KMS-11 (cell line): ENCODE measurements at regions not wholly inside any gene's neighbourhood (a gene's known extent, or its start where the extent isn't known, plus 50 kb on each side); places are given as distances from the start of the nearest gene placed in this dataset.

Source experiments
- H2AFZ ChIP-seq: fragments of 200-600 bp; sonication (generic); 2 replicates; pipeline ENCODE4 v1.6.1; 2016; ENCODE audit warnings: antibody characterized with exemption, mixed run types, low read depth
- H3K27ac ChIP-seq: fragments of 200-600 bp; sonication (generic); 2 replicates; pipeline ENCODE4 v1.6.1; 2016; ENCODE audit warnings: mild to moderate bottlenecking, mixed run types
- H3K27me3 ChIP-seq: fragments of 200-600 bp; sonication (generic); 2 replicates; pipeline ENCODE4 v1.6.1; 2017; ENCODE audit warnings: mild to moderate bottlenecking, low read depth, mixed run types, moderate library complexity; ENCODE audit not compliant: insufficient read depth
- H3K36me3 ChIP-seq: fragments of 200-600 bp; sonication (generic); 2 replicates; pipeline ENCODE4 v1.6.1; 2017; ENCODE audit warnings: mild to moderate bottlenecking, mixed run types; ENCODE audit not compliant: insufficient read depth
- H3K4me1 ChIP-seq: fragments of 200-600 bp; sonication (generic); 2 replicates; pipeline ENCODE4 v1.6.1; 2016; ENCODE audit warnings: mild to moderate bottlenecking, low read depth, mixed run types; ENCODE audit not compliant: poor library complexity, severe bottlenecking
- H3K4me2 ChIP-seq: fragments of 200-600 bp; sonication (generic); 2 replicates; pipeline ENCODE4 v1.7.0; 2016; ENCODE audit warnings: mild to moderate bottlenecking, mixed run types
- H3K4me3 ChIP-seq: fragments of 200-600 bp; sonication (generic); IDR thresholded peaks from 2 replicates; pipeline ENCODE4 v1.6.1; 2017; ENCODE audit warnings: low read depth, low read length, mixed read lengths; ENCODE audit not compliant: insufficient read depth
- H3K79me2 ChIP-seq: fragments of 200-600 bp; sonication (generic); 2 replicates; pipeline ENCODE4 v1.6.1; 2016; ENCODE audit warnings: low read depth, mixed run types; ENCODE audit not compliant: insufficient read depth
- H3K9ac ChIP-seq: fragments of 200-600 bp; sonication (generic); 2 replicates; pipeline ENCODE4 v1.6.1; 2016; ENCODE audit warnings: mild to moderate bottlenecking, mixed run types
- H4K20me1 ChIP-seq: fragments of 200-600 bp; sonication (generic); 2 replicates; pipeline ENCODE4 v1.6.1; 2016; ENCODE audit warnings: mild to moderate bottlenecking, mixed run types; ENCODE audit not compliant: insufficient read depth
- TF ChIP-seq, protein P1 (sequence below): fragments of 200-600 bp; sonication (generic); conservative IDR thresholded peaks from 2 replicates; pipeline ENCODE4 v1.6.1; 2017; ENCODE audit warnings: low read depth, mild to moderate bottlenecking, antibody characterized with exemption, low read length, moderate library complexity, mixed read lengths

DNA sequence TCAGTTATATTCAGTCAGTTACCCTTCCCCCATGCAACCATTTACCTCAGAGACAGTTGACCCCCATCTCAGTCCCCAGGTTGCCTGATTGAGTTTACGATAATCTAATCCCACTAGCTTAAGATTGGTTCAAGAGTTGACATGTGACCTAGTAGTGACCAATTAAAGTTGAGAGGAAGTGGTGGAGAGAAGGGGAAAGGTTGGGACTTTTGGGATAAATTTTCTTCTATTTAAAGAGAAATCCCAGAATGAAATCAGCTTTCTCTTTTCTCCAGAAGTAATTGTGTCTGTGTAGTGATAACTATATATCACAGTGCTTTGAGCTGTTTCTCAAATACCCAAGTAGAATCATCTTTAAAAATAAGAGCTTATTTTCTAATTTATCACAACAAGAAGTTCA is 396.7 kb upstream of the CLINT1 start:
- Histone ChIP-seq H3K4me3 (no peak overlapping the region), H4K20me1 (no peaks in the 10 kb centered on the region), H3K9ac (no peak overlapping the region), H3K27me3 (no peaks in the 10 kb centered on the region), H3K4me1 (no peaks in the 10 kb centered on the region), H3K79me2 (no peaks in the 10 kb centered on the region), H2AFZ (no peak overlapping the region), H3K36me3 (no peaks in the 10 kb centered on the region), H3K27ac (no peak overlapping the region), H3K4me2 (no peak overlapping the region)
- TF ChIP-seq, protein P1, sequence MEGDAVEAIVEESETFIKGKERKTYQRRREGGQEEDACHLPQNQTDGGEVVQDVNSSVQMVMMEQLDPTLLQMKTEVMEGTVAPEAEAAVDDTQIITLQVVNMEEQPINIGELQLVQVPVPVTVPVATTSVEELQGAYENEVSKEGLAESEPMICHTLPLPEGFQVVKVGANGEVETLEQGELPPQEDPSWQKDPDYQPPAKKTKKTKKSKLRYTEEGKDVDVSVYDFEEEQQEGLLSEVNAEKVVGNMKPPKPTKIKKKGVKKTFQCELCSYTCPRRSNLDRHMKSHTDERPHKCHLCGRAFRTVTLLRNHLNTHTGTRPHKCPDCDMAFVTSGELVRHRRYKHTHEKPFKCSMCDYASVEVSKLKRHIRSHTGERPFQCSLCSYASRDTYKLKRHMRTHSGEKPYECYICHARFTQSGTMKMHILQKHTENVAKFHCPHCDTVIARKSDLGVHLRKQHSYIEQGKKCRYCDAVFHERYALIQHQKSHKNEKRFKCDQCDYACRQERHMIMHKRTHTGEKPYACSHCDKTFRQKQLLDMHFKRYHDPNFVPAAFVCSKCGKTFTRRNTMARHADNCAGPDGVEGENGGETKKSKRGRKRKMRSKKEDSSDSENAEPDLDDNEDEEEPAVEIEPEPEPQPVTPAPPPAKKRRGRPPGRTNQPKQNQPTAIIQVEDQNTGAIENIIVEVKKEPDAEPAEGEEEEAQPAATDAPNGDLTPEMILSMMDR, result no peak

DNA sequence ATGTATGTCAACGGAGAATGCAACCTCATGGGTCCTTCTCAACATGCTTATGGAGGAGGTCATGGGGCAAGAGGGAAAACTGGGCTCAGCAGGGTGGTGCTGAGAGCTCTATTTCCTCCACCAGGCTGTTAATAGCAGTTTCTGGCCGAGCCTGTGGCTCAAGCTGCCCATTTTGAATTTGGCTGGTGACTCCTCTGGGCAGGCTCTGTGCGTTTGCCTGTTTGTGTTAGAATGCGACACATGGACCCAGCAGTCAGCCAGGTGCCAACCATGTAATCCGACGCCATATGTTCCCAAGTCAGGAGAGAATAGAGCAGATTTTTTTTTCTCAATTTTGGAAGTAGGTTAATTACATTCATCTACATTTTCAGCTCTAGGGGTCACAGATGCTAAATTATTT is 387.7 kb upstream of the CLINT1 start:
- TF ChIP-seq, protein P1, result no peak
- no peaks in the 10 kb centered on the region for H3K4me1 ChIP-seq

GRCh38 chr5:158245513-158245912 is 386.6 kb upstream of the CLINT1 start:
- Histone ChIP-seq H3K4me2 (no peak overlapping the region), H3K27ac (no peak overlapping the region), H3K9ac (no peak overlapping the region), H3K79me2 (no peaks in the 10 kb centered on the region), H2AFZ (no peak overlapping the region), H3K4me3 (no peak overlapping the region), H4K20me1 (no peaks in the 10 kb centered on the region), H3K4me1 (no peaks in the 10 kb centered on the region), H3K27me3 (no peaks in the 10 kb centered on the region), H3K36me3 (no peaks in the 10 kb centered on the region)
- TF ChIP-seq, protein P1, result no peak

More for the DNA sequence above, 387.7 kb upstream of the CLINT1 start:
- Histone ChIP-seq H3K36me3 (no peaks in the 10 kb centered on the region), H3K27me3 (no peaks in the 10 kb centered on the region), H3K9ac (no peak overlapping the region), H3K27ac (no peak overlapping the region), H3K79me2 (no peaks in the 10 kb centered on the region), H3K4me2 (no peak overlapping the region), H4K20me1 (no peaks in the 10 kb centered on the region), H2AFZ (no peak overlapping the region), H3K4me3 (no peak overlapping the region)

DNA sequence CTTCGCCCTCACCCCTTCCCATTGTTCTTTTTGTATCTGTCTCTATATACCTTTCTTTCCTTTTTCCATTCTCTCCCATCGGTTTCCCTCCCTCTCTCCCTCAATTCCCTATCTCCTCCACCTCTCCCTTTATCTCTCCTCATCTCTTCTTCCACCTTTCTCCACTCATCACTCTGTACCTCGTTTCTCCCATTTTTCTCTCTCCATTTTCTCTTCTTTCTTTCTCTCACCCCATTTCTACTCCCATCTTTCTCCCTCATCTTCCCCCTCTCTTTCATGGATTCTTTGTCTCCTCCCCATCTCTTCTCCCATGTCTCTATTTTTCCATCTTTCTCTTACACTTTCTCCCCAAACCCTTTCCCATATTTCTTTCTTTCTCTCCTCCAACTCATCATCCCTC is 385.9 kb upstream of the CLINT1 start:
- H3K27ac ChIP-seq, result no peak overlapping the region
- H3K79me2 ChIP-seq, result no peaks in the 10 kb centered on the region
- no peaks in the 10 kb centered on the region for H3K27me3 ChIP-seq
- no peaks in the 10 kb centered on the region for H3K36me3 ChIP-seq
- no peaks in the 10 kb centered on the region for H3K4me1 ChIP-seq
- no peak overlapping the region for H3K9ac ChIP-seq
- no peak overlapping the region for H3K4me2 ChIP-seq
- no peak overlapping the region for H3K4me3 ChIP-seq
- TF ChIP-seq, protein P1, result no peak
- H2AFZ ChIP-seq, result no peak overlapping the region
- no peaks in the 10 kb centered on the region for H4K20me1 ChIP-seq
